ENCODE measurements at regions not wholly inside any gene's neighbourhood (a gene's known extent, or its start where the extent isn't known, plus 50 kb on each side); places are given as distances from the start of the nearest gene placed in this dataset.
A peak's percentile ranks its signal among the peaks of the same experiment; 100 is the strongest.
"Not testable (repeated sequence)": the region's sequence is repeated elsewhere in the genome, so short reads cannot be mapped to it uniquely, and the experiment has no call there.

- no peak for TF ChIP-seq CTCF (IDR thresholded peaks at IDR 0.05; ENCODE audit: insufficient read depth, low read length, severe bottlenecking)
- DNase-seq (ENCODE audit: low read depth) (no peak), FAIRE-seq (no peak)
- H3K27me3 ChIP-seq (ENCODE audit: control insufficient read depth, insufficient read depth, low read length), result no peaks in the 10 kb centered on the region
- no peak overlapping the region for H3K4me3 ChIP-seq (ENCODE audit: low read depth, low read length)
- H3K36me3 ChIP-seq (ENCODE audit: control insufficient read depth, insufficient read depth, low read length), result no peaks in the 10 kb centered on the region
These were observed 83.5 kb upstream of the RIOK2 start for GRCh38 chr5:97266576-97266975.

- FAIRE-seq (peak; percentile 84), DNase-seq (ENCODE audit: low read depth) (no peak)
- H3K27me3 ChIP-seq (ENCODE audit: control insufficient read depth, insufficient read depth, low read length), result no peaks in the 10 kb centered on the region
- no peaks in the 10 kb centered on the region for H3K36me3 ChIP-seq (ENCODE audit: control insufficient read depth, insufficient read depth, low read length)
- no peak for TF ChIP-seq CTCF (IDR thresholded peaks at IDR 0.05; ENCODE audit: insufficient read depth, low read length, severe bottlenecking)
- no peak overlapping the region for H3K4me3 ChIP-seq (ENCODE audit: low read depth, low read length)
These were observed 84.7 kb upstream of the RIOK2 start for GRCh38 chr5:97267767-97268166.

- TF ChIP-seq CTCF (IDR thresholded peaks at IDR 0.05; ENCODE audit: insufficient read depth, low read length, severe bottlenecking), result no peak
- DNase-seq (ENCODE audit: low read depth) (peak; percentile 28), FAIRE-seq (no peak)
- Histone ChIP-seq H3K36me3 (ENCODE audit: control insufficient read depth, insufficient read depth, low read length) (no peaks in the 10 kb centered on the region), H3K27me3 (ENCODE audit: control insufficient read depth, insufficient read depth, low read length) (no peaks in the 10 kb centered on the region), H3K4me3 (ENCODE audit: low read depth, low read length) (no peak overlapping the region)
These were observed 93.5 kb upstream of the RIOK2 start for GRCh38 chr5:97276474-97277120.

- H3K4me3 ChIP-seq (ENCODE audit: low read depth, low read length), result no peak overlapping the region
- TF ChIP-seq CTCF (IDR thresholded peaks at IDR 0.05; ENCODE audit: insufficient read depth, low read length, severe bottlenecking), result no peak
- no peak for FAIRE-seq
- H3K27me3 ChIP-seq (ENCODE audit: control insufficient read depth, insufficient read depth, low read length), result no peaks in the 10 kb centered on the region
- H3K36me3 ChIP-seq (ENCODE audit: control insufficient read depth, insufficient read depth, low read length), result no peaks in the 10 kb centered on the region
- no peak for DNase-seq (ENCODE audit: low read depth)
These were observed 98.2 kb upstream of the RIOK2 start for GRCh38 chr5:97281257-97281656.

- H3K36me3 ChIP-seq (ENCODE audit: control insufficient read depth, insufficient read depth, low read length), result no peaks in the 10 kb centered on the region
- no peaks in the 10 kb centered on the region for H3K27me3 ChIP-seq (ENCODE audit: control insufficient read depth, insufficient read depth, low read length)
- FAIRE-seq (no peak), DNase-seq (ENCODE audit: low read depth) (peak; percentile 37)
- peak; percentile 43 for TF ChIP-seq CTCF (IDR thresholded peaks at IDR 0.05; ENCODE audit: insufficient read depth, low read length, severe bottlenecking)
- H3K4me3 ChIP-seq (ENCODE audit: low read depth, low read length), result no peak overlapping the region
These were observed 114.1 kb upstream of the RIOK2 start for GRCh38 chr5:97297063-97297703.

- DNase-seq (ENCODE audit: low read depth) (no peak), FAIRE-seq (no peak)
- TF ChIP-seq CTCF (IDR thresholded peaks at IDR 0.05; ENCODE audit: insufficient read depth, low read length, severe bottlenecking), result no peak
- Histone ChIP-seq H3K36me3 (ENCODE audit: control insufficient read depth, insufficient read depth, low read length) (no peaks in the 10 kb centered on the region), H3K27me3 (ENCODE audit: control insufficient read depth, insufficient read depth, low read length) (no peaks in the 10 kb centered on the region), H3K4me3 (ENCODE audit: low read depth, low read length) (no peak overlapping the region)
These were observed 114.7 kb upstream of the RIOK2 start for GRCh38 chr5:97297704-97298091.

- not testable (repeated sequence) for H3K27me3 ChIP-seq (ENCODE audit: control insufficient read depth, insufficient read depth, low read length); DNase-seq (ENCODE audit: low read depth); H3K4me3 ChIP-seq (ENCODE audit: low read depth, low read length); FAIRE-seq; H3K36me3 ChIP-seq (ENCODE audit: control insufficient read depth, insufficient read depth, low read length)
These were observed 118.1 kb upstream of the RIOK2 start for GRCh38 chr5:97301181-97301580.
